Endothelial cell (in vitro differentiated cells): ENCODE measurements at regions not wholly inside any gene's neighbourhood (a gene's known extent, or its start where the extent isn't known, plus 50 kb on each side); places are given as distances from the start of the nearest gene placed in this dataset.

Experiments used
- DNase-seq: peaks from one replicate; pipeline ENCODE4 v3.0.0; 2021; ENCODE audit warnings: low spot score
- H3K27ac Mint-ChIP-seq: one replicate; pipeline ENCODE4 v1.8.0; 2021; ENCODE audit warnings: mixed read lengths, inconsistent platforms; ENCODE audit not compliant: unreplicated experiment
- H3K27me3 Mint-ChIP-seq: one replicate; pipeline ENCODE4 v1.8.0; 2021; ENCODE audit warnings: mild to moderate bottlenecking, moderate library complexity, mixed read lengths, inconsistent platforms; ENCODE audit not compliant: unreplicated experiment
- H3K36me3 Mint-ChIP-seq: one replicate; pipeline ENCODE4 v1.8.0; 2021; ENCODE audit warnings: mild to moderate bottlenecking, low read depth, mixed read lengths, inconsistent platforms; ENCODE audit not compliant: unreplicated experiment
- H3K4me1 Mint-ChIP-seq: one replicate; pipeline ENCODE4 v1.8.0; 2021; ENCODE audit warnings: mild to moderate bottlenecking, mixed read lengths, inconsistent platforms; ENCODE audit not compliant: unreplicated experiment
- H3K4me3 Mint-ChIP-seq: one replicate; pipeline ENCODE4 v1.8.0; 2021; ENCODE audit warnings: mild to moderate bottlenecking, mixed read lengths, inconsistent platforms; ENCODE audit not compliant: unreplicated experiment
- H3K9me3 Mint-ChIP-seq: one replicate; pipeline ENCODE4 v1.8.0; 2021; ENCODE audit warnings: mixed read lengths, inconsistent platforms; ENCODE audit not compliant: unreplicated experiment
- CTCF ChIP-seq: fragments of 200-600 bp; sonication (generic); IDR thresholded peaks from one replicate; pipeline ENCODE4 v1.5.0; 2021; ENCODE audit warnings: antibody characterized with exemption; ENCODE audit not compliant: unreplicated experiment

GRCh38 chr15:95457520-95457919, 873.0 kb upstream of the NR2F2 start:
- DNase-seq: no peak
- Mint-ChIP-seq H3K4me1 (peaks cover 63% of the 10 kb centered on the region), H3K27ac (peak overlapping the region; percentile 72), H3K4me3 (no peak overlapping the region), H3K9me3 (no peaks in the 10 kb centered on the region), H3K27me3 (no peaks in the 10 kb centered on the region), H3K36me3 (no peaks in the 10 kb centered on the region)
- TF ChIP-seq CTCF: no peak

GRCh38 chr15:95458721-95459120, 871.8 kb upstream of the NR2F2 start:
- no peak for TF ChIP-seq CTCF
- H3K27me3 Mint-ChIP-seq: no peaks in the 10 kb centered on the region
- no peak overlapping the region for H3K4me3 Mint-ChIP-seq
- H3K4me1 Mint-ChIP-seq: peaks cover 62% of the 10 kb centered on the region
- H3K27ac Mint-ChIP-seq: peak overlapping the region; percentile 59
- DNase-seq: no peak
- H3K36me3 Mint-ChIP-seq: no peaks in the 10 kb centered on the region
- no peaks in the 10 kb centered on the region for H3K9me3 Mint-ChIP-seq

- Mint-ChIP-seq H3K27me3 (no peaks in the 10 kb centered on the region), H3K27ac (peak overlapping the region; percentile 59), H3K4me3 (no peak overlapping the region), H3K36me3 (no peaks in the 10 kb centered on the region), H3K4me1 (peaks cover 57% of the 10 kb centered on the region), H3K9me3 (no peaks in the 10 kb centered on the region)
- TF ChIP-seq CTCF: no peak
- no peak for DNase-seq
These were observed 871.2 kb upstream of the NR2F2 start for GRCh38 chr15:95459273-95459672.

GRCh38 chr15:95464509-95464908, 866.0 kb upstream of the NR2F2 start:
- Mint-ChIP-seq H3K27me3 (no peaks in the 10 kb centered on the region), H3K4me3 (no peak overlapping the region), H3K27ac (no peak overlapping the region), H3K4me1 (peaks cover 21% of the 10 kb centered on the region), H3K36me3 (no peaks in the 10 kb centered on the region), H3K9me3 (no peaks in the 10 kb centered on the region)
- no peak for TF ChIP-seq CTCF
- no peak for DNase-seq

GRCh38 chr15:95468820-95469219, 861.7 kb upstream of the NR2F2 start:
- peaks cover 14% of the 10 kb centered on the region for H3K4me1 Mint-ChIP-seq
- peak overlapping the region; percentile 54 for H3K27ac Mint-ChIP-seq
- H3K4me3 Mint-ChIP-seq: no peak overlapping the region
- H3K27me3 Mint-ChIP-seq: no peaks in the 10 kb centered on the region
- DNase-seq: no peak
- no peak for TF ChIP-seq CTCF
- H3K36me3 Mint-ChIP-seq: no peaks in the 10 kb centered on the region
- no peaks in the 10 kb centered on the region for H3K9me3 Mint-ChIP-seq
